Immature natural killer cell (primary cell): ENCODE measurements at regions not wholly inside any gene's neighbourhood (a gene's known extent, or its start where the extent isn't known, plus 50 kb on each side); places are given as distances from the start of the nearest gene placed in this dataset.

Experiments used
- DNase-seq, 3 donors: peaks; one replicate each; pipeline ENCODE4 v3.0.0; 2022; ENCODE audit warnings: mixed read lengths in 1 of 3
- H3K27ac Mint-ChIP-seq, 6 donors: one replicate each; pipeline ENCODE4 v1.8.0; 2020; ENCODE audit warnings: mixed read lengths in 6 of 6, mild to moderate bottlenecking in 5 of 6, inconsistent platforms in 4 of 6, moderate library complexity in 3 of 6
- H3K27me3 Mint-ChIP-seq, 3 donors: one replicate each; pipeline ENCODE4 v1.8.0; 2020 to 2021; ENCODE audit warnings: low read depth in 3 of 3, mild to moderate bottlenecking in 3 of 3, mixed read lengths in 3 of 3, moderate library complexity in 3 of 3, inconsistent platforms in 1 of 3
- H3K36me3 Mint-ChIP-seq, 3 donors: one replicate each; pipeline ENCODE4 v1.8.0; 2020; ENCODE audit warnings: mixed read lengths in 3 of 3, inconsistent platforms in 2 of 3, mild to moderate bottlenecking in 2 of 3
- H3K4me1 Mint-ChIP-seq, 2 donors: one replicate each; pipeline ENCODE4 v1.8.0; 2020; ENCODE audit warnings: inconsistent platforms in 2 of 2, mild to moderate bottlenecking in 2 of 2, mixed read lengths in 2 of 2, moderate library complexity in 1 of 2
- H3K4me3 Mint-ChIP-seq, 5 donors: one replicate each; pipeline ENCODE4 v1.8.0; 2020; ENCODE audit warnings: mild to moderate bottlenecking in 5 of 5, mixed read lengths in 5 of 5, inconsistent platforms in 3 of 5, moderate library complexity in 3 of 5
- H3K9me3 Mint-ChIP-seq, 6 donors: one replicate each; pipeline ENCODE4 v1.8.0; 2020; ENCODE audit warnings: mild to moderate bottlenecking in 6 of 6, mixed read lengths in 6 of 6, inconsistent platforms in 4 of 6, moderate library complexity in 3 of 6

GRCh38 chr5:175290379-175290778 is 153.6 kb downstream of the DRD1 start:
- Mint-ChIP-seq H3K4me3 (no peak overlapping the region), H3K27me3 (peaks cover 0 to 2% (median 0%) of the 10 kb centered on the region in 3 donors), H3K9me3 (no peaks in the 10 kb centered on the region), H3K36me3 (no peaks in the 10 kb centered on the region), H3K4me1 (no peaks in the 10 kb centered on the region), H3K27ac (no peak overlapping the region)
- DNase-seq = no peak

GRCh38 chr5:175288048-175288621 is 155.8 kb downstream of the DRD1 start:
- H3K4me1 Mint-ChIP-seq = no peaks in the 10 kb centered on the region
- no peak overlapping the region for H3K27ac Mint-ChIP-seq
- DNase-seq = no peak
- H3K4me3 Mint-ChIP-seq = no peak overlapping the region
- H3K36me3 Mint-ChIP-seq = no peaks in the 10 kb centered on the region
- H3K27me3 Mint-ChIP-seq = peaks cover 0 to 2% (median 0%) of the 10 kb centered on the region in 3 donors
- H3K9me3 Mint-ChIP-seq = peaks cover 0 to 1% (median 0%) of the 10 kb centered on the region in 6 donors

- DNase-seq = no peak
- Mint-ChIP-seq H3K4me1 (no peaks in the 10 kb centered on the region), H3K27ac (no peak overlapping the region), H3K27me3 (peaks cover 0 to 2% (median 0%) of the 10 kb centered on the region in 3 donors), H3K36me3 (no peaks in the 10 kb centered on the region), H3K9me3 (peaks cover 0 to 1% (median 0%) of the 10 kb centered on the region in 6 donors), H3K4me3 (no peak overlapping the region)
Measured at GRCh38 chr5:175286981-175287380, 157.0 kb downstream of the DRD1 start.

GRCh38 chr5:175285261-175285660 is 158.7 kb downstream of the DRD1 start:
- Mint-ChIP-seq H3K9me3 (peaks cover 0 to 1% (median 0%) of the 10 kb centered on the region in 6 donors), H3K36me3 (no peaks in the 10 kb centered on the region), H3K27me3 (peaks cover 0 to 4% (median 0%) of the 10 kb centered on the region in 3 donors), H3K4me1 (no peaks in the 10 kb centered on the region), H3K4me3 (no peak overlapping the region), H3K27ac (no peak overlapping the region)
- DNase-seq = no peak

- peaks cover 0 to 4% (median 0%) of the 10 kb centered on the region in 3 donors for H3K27me3 Mint-ChIP-seq
Measured at GRCh38 chr5:175284806-175285205, 159.2 kb downstream of the DRD1 start.

GRCh38 chr5:175282611-175283225 is 161.3 kb downstream of the DRD1 start:
- Mint-ChIP-seq H3K9me3 (peaks cover 0 to 1% (median 0%) of the 10 kb centered on the region in 6 donors), H3K4me1 (no peaks in the 10 kb centered on the region), H3K27ac (no peak overlapping the region), H3K36me3 (no peaks in the 10 kb centered on the region), H3K4me3 (no peak overlapping the region), H3K27me3 (peaks cover 0 to 6% (median 3%) of the 10 kb centered on the region in 3 donors)
- DNase-seq = no peak

More at GRCh38 chr5:175284806-175285205, 159.2 kb downstream of the DRD1 start:
- no peak overlapping the region for H3K4me3 Mint-ChIP-seq
- no peaks in the 10 kb centered on the region for H3K36me3 Mint-ChIP-seq
- DNase-seq = no peak
- H3K4me1 Mint-ChIP-seq = no peaks in the 10 kb centered on the region
- peaks cover 0 to 1% (median 0%) of the 10 kb centered on the region in 6 donors for H3K9me3 Mint-ChIP-seq
- no peak overlapping the region for H3K27ac Mint-ChIP-seq

- DNase-seq = no peak
- Mint-ChIP-seq H3K27ac (no peak overlapping the region), H3K27me3 (peaks cover 0 to 8% (median 7%) of the 10 kb centered on the region in 3 donors), H3K4me1 (no peaks in the 10 kb centered on the region), H3K36me3 (no peaks in the 10 kb centered on the region), H3K9me3 (peaks cover 0 to 1% (median 0%) of the 10 kb centered on the region in 6 donors), H3K4me3 (no peak overlapping the region)
Measured at GRCh38 chr5:175281714-175282113, 162.3 kb downstream of the DRD1 start.

GRCh38 chr5:175281257-175281656 is 162.7 kb downstream of the DRD1 start:
- no peak overlapping the region for H3K4me3 Mint-ChIP-seq
- H3K36me3 Mint-ChIP-seq = no peaks in the 10 kb centered on the region

GRCh38 chr5:175279506-175279905 is 164.5 kb downstream of the DRD1 start:
- H3K27ac Mint-ChIP-seq = no peak overlapping the region
- peaks cover 0 to 9% (median 7%) of the 10 kb centered on the region in 3 donors for H3K27me3 Mint-ChIP-seq
- no peaks in the 10 kb centered on the region for H3K4me1 Mint-ChIP-seq
- no peak overlapping the region for H3K4me3 Mint-ChIP-seq
- H3K9me3 Mint-ChIP-seq = peaks cover 0 to 2% (median 0%) of the 10 kb centered on the region in 6 donors
- no peaks in the 10 kb centered on the region for H3K36me3 Mint-ChIP-seq
- no peak for DNase-seq

More at GRCh38 chr5:175281257-175281656, 162.7 kb downstream of the DRD1 start:
- DNase-seq = no peak
- Mint-ChIP-seq H3K9me3 (peaks cover 0 to 1% (median 0%) of the 10 kb centered on the region in 6 donors), H3K27me3 (peaks cover 0 to 8% (median 7%) of the 10 kb centered on the region in 3 donors), H3K4me1 (no peaks in the 10 kb centered on the region), H3K27ac (no peak overlapping the region)

- no peak overlapping the region for H3K27ac Mint-ChIP-seq
- no peak overlapping the region for H3K4me3 Mint-ChIP-seq
- H3K9me3 Mint-ChIP-seq = peaks cover 0 to 6% (median 0%) of the 10 kb centered on the region in 6 donors
- DNase-seq = no peak
- no peaks in the 10 kb centered on the region for H3K4me1 Mint-ChIP-seq
- H3K36me3 Mint-ChIP-seq = no peaks in the 10 kb centered on the region
- H3K27me3 Mint-ChIP-seq = peaks cover 2 to 7% (median 7%) of the 10 kb centered on the region in 3 donors
Measured at GRCh38 chr5:175275748-175276147, 168.2 kb downstream of the DRD1 start.

- no peaks in the 10 kb centered on the region for H3K4me1 Mint-ChIP-seq
Measured at GRCh38 chr5:175275097-175275496, 168.9 kb downstream of the DRD1 start.

GRCh38 chr5:175274171-175274570 is 169.8 kb downstream of the DRD1 start:
- Mint-ChIP-seq H3K4me1 (no peaks in the 10 kb centered on the region), H3K4me3 (no peak overlapping the region), H3K36me3 (no peaks in the 10 kb centered on the region), H3K27ac (no peak overlapping the region), H3K27me3 (peaks cover 2 to 7% (median 7%) of the 10 kb centered on the region in 3 donors), H3K9me3 (peaks cover 0 to 6% (median 0%) of the 10 kb centered on the region in 6 donors)
- DNase-seq = no peak

More at GRCh38 chr5:175275097-175275496, 168.9 kb downstream of the DRD1 start:
- Mint-ChIP-seq H3K27ac (no peak overlapping the region), H3K36me3 (no peaks in the 10 kb centered on the region), H3K9me3 (peaks cover 0 to 6% (median 0%) of the 10 kb centered on the region in 6 donors), H3K27me3 (peaks cover 2 to 7% (median 7%) of the 10 kb centered on the region in 3 donors), H3K4me3 (no peak overlapping the region)
- no peak for DNase-seq

GRCh38 chr5:175264406-175264805 is 179.6 kb downstream of the DRD1 start:
- Mint-ChIP-seq H3K9me3 (peaks cover 0 to 12% (median 3%) of the 10 kb centered on the region in 6 donors), H3K36me3 (no peaks in the 10 kb centered on the region), H3K27ac (no peak overlapping the region), H3K4me3 (no peak overlapping the region), H3K4me1 (no peaks in the 10 kb centered on the region), H3K27me3 (peaks cover 0 to 5% (median 0%) of the 10 kb centered on the region in 3 donors)
- DNase-seq = no peak

- Mint-ChIP-seq H3K4me1 (no peaks in the 10 kb centered on the region), H3K27me3 (peaks cover 0 to 5% (median 0%) of the 10 kb centered on the region in 3 donors), H3K36me3 (no peaks in the 10 kb centered on the region), H3K9me3 (peaks cover 0 to 12% (median 3%) of the 10 kb centered on the region in 6 donors), H3K27ac (no peak overlapping the region), H3K4me3 (no peak overlapping the region)
- no peak for DNase-seq
Measured at GRCh38 chr5:175263776-175264175, 180.2 kb downstream of the DRD1 start.
